ENCODE measurements at regions not wholly inside any gene's neighbourhood (a gene's known extent, or its start where the extent isn't known, plus 50 kb on each side); places are given as distances from the start of the nearest gene placed in this dataset.

GRCh38 chr6:15106958-15107643, 138.8 kb upstream of the JARID2 start:
- TF ChIP-seq POLR2A (IDR thresholded peaks at IDR 0.05; ENCODE audit: low read length) (peak; percentile 61), GATA1 (IDR thresholded peaks at IDR 0.05; ENCODE audit: low read depth, low read length) (peak; percentile 77)

Data from erythroblast (primary cell).